Ovary (tissue), 7 donors: ENCODE measurements at regions not wholly inside any gene's neighbourhood (a gene's known extent, or its start where the extent isn't known, plus 50 kb on each side); places are given as distances from the start of the nearest gene placed in this dataset.
"Not testable (repeated sequence)": the region's sequence is repeated elsewhere in the genome, so short reads cannot be mapped to it uniquely, and the experiment has no call there.

Experiments
- DNase-seq, 5 donors: peaks; one replicate each; pipeline ENCODE4 v3.0.0-alpha.2; 2019 to 2020
- H3K27ac ChIP-seq, 2 donors: fragments of 200-600 bp; one replicate each; pipeline versions ENCODE4 v1.5.1 to v1.8.0; 2019 to 2022
- H3K27me3 ChIP-seq: fragments of 200-600 bp; one replicate; pipeline ENCODE4 v1.8.0; 2022
- H3K36me3 ChIP-seq: fragments of 200-600 bp; sonication (generic); one replicate; pipeline ENCODE4 v1.5.1; 2019
- H3K4me1 ChIP-seq: one replicate; pipeline ENCODE4 v1.8.1; 2013; ENCODE audit warnings: mild to moderate bottlenecking, moderate library complexity; ENCODE audit not compliant: insufficient read depth
- H3K4me3 ChIP-seq: fragments of 200-600 bp; sonication (generic); one replicate; pipeline ENCODE4 v1.5.1; 2017
- H3K9me3 ChIP-seq, 2 donors: fragments of 200-600 bp in 1 of 2; sonication (generic) in 1 of 2; one replicate each; pipeline versions ENCODE4 v1.5.1 to v1.8.1; 2013 to 2019; ENCODE audit warnings: mild to moderate bottlenecking in 1 of 2, moderate library complexity in 1 of 2
- CTCF ChIP-seq, 3 donors: fragments of 450-650 bp in 2 of 3; fragments of 200-600 bp in 1 of 3; IDR thresholded peaks; one replicate each; pipeline versions ENCODE4 v1.5.1 to v1.8.0; 2016 to 2022; ENCODE audit warnings: antibody characterized with exemption in 3 of 3, mild to moderate bottlenecking in 1 of 3
- EP300 ChIP-seq: sonication (generic); formaldehyde crosslinking; IDR thresholded peaks from one replicate; pipeline ENCODE4 v1.6.1; 2017; ENCODE audit warnings: antibody characterized with exemption
- POLR2A ChIP-seq: fragments of 450-650 bp; IDR thresholded peaks from one replicate; pipeline ENCODE4 v1.6.1; 2017; ENCODE audit warnings: antibody characterized with exemption, mild to moderate bottlenecking, moderate library complexity
- WGBS, 3 donors: extraction: QIAGEN DNeasy Blood & Tissue Kit in 1 of 3; methylation state at CpG; one replicate each; pipeline versions ENCODE4 v1.1.5 to v1.1.7; 2013 to 2017; 5-methylcytosine and 5-hydroxymethylcytosine counted together
- intact Hi-C, 4 donors: fragments of 100-400 bp; cut with DNase I; formaldehyde crosslinking; loops; one replicate each; pipeline versions ENCODE4 v1.11.0 to v1.15.1; 2022 to 2023
- donor health status: DM: no; HTN: no; CAD: no; lungs with moderate emphysema.
- donor health status: DM: no; HTN: no; CAD: no.
- donor health status: Bipolar disorder and iron deficiency.
- donor health status: DM: no; HTN: no; CAD: no.
- donor health status: DM: yes; HTN: yes; CAD: no.

GRCh38 chr17:53765609-53766008, 57.1 kb upstream of the KIF2B start:
- Histone ChIP-seq H3K9me3 (no peaks in the 10 kb centered on the region), H3K4me3 (no peak overlapping the region), H3K36me3 (no peaks in the 10 kb centered on the region), H3K4me1 (no peaks in the 10 kb centered on the region), H3K27me3 (no peaks in the 10 kb centered on the region), H3K27ac (no peak overlapping the region)
- no peak for TF ChIP-seq POLR2A
- intact Hi-C loops, result loop anchor here in 1 of 4 donors (5.0 kb wide), 1 partner anchor 1243 kb away; no protein-coding TSS in a partner anchor
- WGBS, 3 donors, result 73 to 92% (median 81%) methylated on average over 1 of the region's 1 CpG
- no peak for DNase-seq

- Histone ChIP-seq H3K27me3 (no peaks in the 10 kb centered on the region), H3K4me1 (no peaks in the 10 kb centered on the region), H3K4me3 (no peak overlapping the region), H3K36me3 (no peaks in the 10 kb centered on the region), H3K27ac (no peak overlapping the region), H3K9me3 (no peaks in the 10 kb centered on the region)
- TF ChIP-seq POLR2A (no peak), EP300 (no peak), CTCF (IDR thresholded peaks at IDR 0.05) (no peak)
- DNase-seq, result no peak
- WGBS, 3 donors, result 84 to 94% (median 87%) methylated on average over 2 of the region's 2 CpGs
- intact Hi-C loops, result loop anchor here in 1 of 4 donors (5.0 kb wide), 1 partner anchor 1243 kb away; no protein-coding TSS in a partner anchor
Observed at GRCh38 chr17:53765129-53765528, 57.6 kb upstream of the KIF2B start.

- Histone ChIP-seq H3K27ac (no peak overlapping the region), H3K9me3 (no peaks in the 10 kb centered on the region), H3K4me3 (no peak overlapping the region), H3K36me3 (no peaks in the 10 kb centered on the region), H3K4me1 (no peaks in the 10 kb centered on the region), H3K27me3 (no peaks in the 10 kb centered on the region)
- intact Hi-C loops, result no loop called here
- WGBS, 3 donors, result 97% methylated on average over 22 of the region's 22 CpGs
- no peak for TF ChIP-seq EP300
- no peak for TF ChIP-seq POLR2A
- no peak for TF ChIP-seq CTCF (IDR thresholded peaks at IDR 0.05)
- no peak for DNase-seq
Observed at GRCh38 chr17:53757559-53757958, 65.2 kb upstream of the KIF2B start.

GRCh38 chr17:53757116-53757515, 65.6 kb upstream of the KIF2B start:
- H3K4me1 ChIP-seq, intact Hi-C loops, H3K9me3 ChIP-seq, DNase-seq, H3K4me3 ChIP-seq, H3K27ac ChIP-seq, H3K27me3 ChIP-seq, H3K36me3 ChIP-seq: not testable (repeated sequence)
- WGBS, 3 donors, result 93 to 97% (median 96%) methylated on average over 19 to 20 of the region's 20 CpGs

GRCh38 chr17:53749178-53749577, 73.5 kb upstream of the KIF2B start:
- Histone ChIP-seq H3K9me3 (no peaks in the 10 kb centered on the region), H3K27ac (no peak overlapping the region), H3K27me3 (no peaks in the 10 kb centered on the region), H3K4me1 (no peaks in the 10 kb centered on the region), H3K36me3 (no peaks in the 10 kb centered on the region), H3K4me3 (no peak overlapping the region)
- TF ChIP-seq EP300 (no peak), POLR2A (no peak), CTCF (IDR thresholded peaks at IDR 0.05) (no peak)
- 45 to 47% (median 47%) methylated on average over 1 of the region's 1 CpG for WGBS, 3 donors
- intact Hi-C loops, result no loop called here
- DNase-seq, result no peak

GRCh38 chr17:53748159-53748820, 74.4 kb upstream of the KIF2B start:
- H3K27ac ChIP-seq, H3K9me3 ChIP-seq, H3K36me3 ChIP-seq, H3K4me1 ChIP-seq, intact Hi-C loops, H3K4me3 ChIP-seq, DNase-seq, H3K27me3 ChIP-seq: not testable (repeated sequence)
- WGBS, 3 donors, result 58 to 62% (median 62%) methylated on average over 11 of the region's 11 CpGs
